ENCODE measurements at regions not wholly inside any gene's neighbourhood (a gene's known extent, or its start where the extent isn't known, plus 50 kb on each side); places are given as distances from the start of the nearest gene placed in this dataset.
"Not testable (repeated sequence)": the region's sequence is repeated elsewhere in the genome, so short reads cannot be mapped to it uniquely, and the experiment has no call there.

DNA sequence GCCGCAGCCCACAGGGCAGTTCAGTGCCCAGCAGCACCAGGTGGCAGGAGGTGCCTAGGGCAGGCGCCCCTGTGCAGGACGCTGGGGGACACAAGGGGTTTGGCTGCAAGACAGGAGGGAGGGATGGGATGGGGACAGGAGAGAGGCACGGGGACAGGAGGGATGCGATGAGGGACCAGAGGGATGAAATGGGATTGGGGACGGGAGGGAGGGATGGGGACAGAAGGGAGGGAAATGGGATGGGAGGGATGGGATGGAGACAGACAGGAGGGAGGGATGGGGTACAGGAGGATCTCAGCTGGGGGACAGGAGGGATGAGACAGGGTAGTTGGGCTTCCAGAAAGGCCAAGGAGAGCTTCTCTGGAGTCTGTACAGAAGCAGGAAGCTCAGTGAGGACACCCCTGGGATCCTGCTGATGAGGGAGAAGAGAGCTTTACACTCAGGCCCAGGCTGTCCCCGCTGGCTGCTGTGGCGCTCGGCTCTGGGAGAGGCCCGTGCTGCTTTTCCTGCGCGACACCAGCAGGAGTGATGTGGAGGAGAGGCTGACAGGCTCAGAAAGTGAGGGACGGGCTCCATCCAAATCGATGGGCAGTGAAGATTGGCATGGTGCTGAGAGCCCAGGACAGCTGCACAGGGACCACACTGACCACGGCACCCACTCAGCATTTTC lies 400.8 kb downstream of the SMOC2 start:
- no peak for DNase-seq

DNA sequence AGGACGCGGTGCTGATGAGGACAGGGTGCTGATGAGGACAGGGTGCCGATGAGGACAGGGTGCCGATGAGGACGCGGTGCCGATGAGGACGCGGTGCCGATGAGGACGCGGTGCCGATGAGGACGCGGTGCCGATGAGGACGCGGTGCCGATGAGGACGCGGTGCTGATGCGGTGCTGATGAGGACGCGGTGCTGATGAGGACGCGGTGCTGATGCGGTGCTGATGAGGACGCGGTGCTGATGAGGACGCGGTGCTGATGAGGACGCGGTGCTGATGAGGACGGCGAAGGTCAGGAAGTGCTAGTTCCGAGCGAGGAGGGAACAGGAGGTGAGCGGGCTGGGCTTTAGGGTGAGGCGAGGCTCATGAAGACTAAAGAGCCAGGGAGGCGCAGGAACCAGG lies 399.9 kb downstream of the SMOC2 start:
- DNase-seq: not testable (repeated sequence)

DNA sequence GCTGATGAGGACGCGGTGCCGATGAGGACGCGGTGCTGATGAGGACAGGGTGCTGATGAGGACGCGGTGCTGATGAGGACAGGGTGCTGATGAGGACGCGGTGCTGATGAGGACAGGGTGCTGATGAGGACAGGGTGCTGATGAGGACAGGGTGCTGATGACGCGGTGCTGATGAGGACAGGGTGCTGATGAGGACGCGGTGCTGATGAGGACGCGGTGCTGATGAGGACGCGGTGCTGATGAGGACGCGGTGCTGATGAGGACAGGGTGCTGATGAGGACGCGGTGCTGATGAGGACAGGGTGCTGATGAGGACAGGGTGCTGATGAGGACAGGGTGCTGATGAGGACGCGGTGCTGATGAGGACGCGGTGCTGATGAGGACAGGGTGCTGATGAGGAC lies 399.3 kb downstream of the SMOC2 start:
- DNase-seq: not testable (repeated sequence)

DNA sequence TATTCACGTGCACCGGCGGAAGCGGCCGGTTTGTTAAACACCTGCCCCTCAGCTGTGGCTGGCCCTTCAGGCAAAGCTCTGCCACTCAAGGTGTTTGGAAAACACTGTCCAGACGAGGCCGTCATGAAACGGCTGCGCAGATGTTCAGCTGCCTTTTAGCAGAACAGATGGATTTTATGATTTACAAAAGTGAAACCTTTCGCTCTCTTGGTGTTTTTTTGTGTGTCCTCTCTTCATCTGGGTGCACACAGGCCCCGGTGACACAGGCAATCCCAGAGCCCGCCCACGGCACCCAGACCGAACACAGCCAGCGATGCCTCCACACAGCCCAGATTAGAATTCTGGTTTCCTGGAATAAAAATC lies 397.0 kb downstream of the SMOC2 start:
- no peak for DNase-seq

DNA sequence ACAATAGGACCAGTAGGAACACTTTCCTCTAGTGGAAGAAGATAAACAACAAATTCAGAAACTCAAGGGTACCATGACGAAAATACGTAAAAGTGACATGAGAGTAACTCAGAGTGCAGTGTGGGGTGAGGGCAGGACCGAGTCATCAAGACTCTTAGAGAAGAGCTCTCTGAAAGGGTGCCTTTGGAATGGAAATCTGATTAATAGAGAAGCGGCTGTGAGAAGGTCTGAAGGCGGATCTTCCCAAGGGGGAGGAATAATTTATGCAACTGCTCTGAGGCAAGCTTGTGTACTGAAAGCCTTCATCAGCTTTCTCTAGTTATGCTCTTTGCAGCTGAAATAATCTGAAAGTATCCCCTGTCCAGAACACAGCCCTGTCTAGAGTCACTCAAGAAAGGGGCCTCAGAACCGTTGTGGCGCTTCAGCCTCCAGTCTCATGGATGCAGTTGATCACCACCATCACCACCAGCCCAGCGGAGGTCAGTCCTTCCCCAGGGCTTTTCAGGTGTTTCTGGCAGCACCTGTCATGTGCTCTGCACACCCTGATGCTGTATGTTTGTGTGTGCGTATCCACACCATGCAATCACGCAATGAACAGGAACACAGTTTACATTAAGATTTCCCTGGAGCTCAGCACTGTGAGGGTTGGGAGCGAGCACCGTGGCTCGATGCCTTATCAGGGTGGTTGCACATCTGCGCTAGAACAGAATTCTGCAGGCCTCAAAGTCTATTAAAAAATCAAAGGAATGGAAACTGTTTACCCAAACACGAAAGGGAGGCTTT lies 396.5 kb downstream of the SMOC2 start:
- DNase-seq: no peak

DNA sequence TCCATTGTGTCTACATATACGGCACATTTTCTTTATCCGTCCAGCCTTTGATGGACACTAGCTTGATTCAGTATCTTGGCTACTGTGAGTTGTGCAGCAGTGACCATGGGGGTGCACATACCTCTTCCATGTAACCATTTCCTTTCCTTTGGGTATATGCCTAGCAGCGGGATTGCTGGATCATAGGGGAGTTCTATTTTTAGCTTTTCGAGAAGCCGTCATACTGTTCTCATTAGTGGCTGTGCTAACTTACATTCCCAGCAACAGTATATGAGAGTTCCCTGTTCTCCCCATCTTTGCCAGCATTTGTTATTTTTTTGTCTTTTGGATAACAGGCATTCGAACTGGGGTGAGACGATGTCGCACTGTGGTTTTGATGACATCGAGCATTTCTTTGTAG lies 395.0 kb downstream of the SMOC2 start:
- no peak for DNase-seq

DNA sequence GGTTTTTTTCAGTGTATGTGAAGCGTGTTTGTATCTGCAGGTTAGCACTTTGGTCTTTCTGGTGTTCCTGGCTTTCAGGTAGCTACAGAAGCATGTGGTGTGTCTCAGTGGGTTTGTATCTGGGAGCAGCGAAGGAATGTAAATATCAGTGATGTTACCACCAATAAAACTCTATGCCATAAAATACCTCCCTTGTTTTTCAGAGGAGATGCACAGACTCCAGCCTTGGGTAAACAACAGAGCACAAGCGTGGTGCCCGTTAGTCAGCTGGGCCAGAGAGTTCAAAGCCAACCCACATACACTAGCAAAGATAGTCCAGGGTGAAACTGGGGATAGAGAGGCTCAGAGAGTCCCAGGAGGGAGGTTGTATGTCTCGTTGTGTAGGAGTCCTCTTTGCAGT lies 393.8 kb downstream of the SMOC2 start:
- no peak for DNase-seq

DNA sequence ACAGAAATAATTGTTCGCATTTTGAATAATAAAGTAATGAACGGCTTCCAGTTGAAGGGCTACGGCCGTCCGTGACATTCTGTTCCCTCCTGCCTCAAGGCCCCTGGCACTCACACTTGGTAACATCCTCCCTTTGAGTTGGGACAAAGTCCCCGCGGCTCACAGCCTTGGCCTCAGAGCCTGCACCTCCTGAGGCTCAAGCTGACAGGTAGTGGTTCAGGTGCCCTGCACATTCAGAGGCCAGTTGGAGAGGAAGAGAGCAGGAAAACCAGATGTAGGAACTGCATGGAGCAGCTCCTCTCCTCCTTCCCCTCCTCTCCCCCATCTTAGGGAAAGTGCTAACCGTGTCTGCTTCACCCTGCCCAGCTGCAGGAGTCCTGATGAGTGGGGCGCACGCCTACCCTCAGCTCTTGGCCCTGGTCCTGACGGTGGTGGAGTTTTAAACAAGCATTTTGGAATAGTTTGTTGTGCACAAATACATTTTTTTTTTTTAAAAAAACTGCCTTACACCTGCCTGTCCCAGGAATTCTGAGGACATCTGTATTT lies 393.1 kb downstream of the SMOC2 start:
- no peak for DNase-seq

DNA sequence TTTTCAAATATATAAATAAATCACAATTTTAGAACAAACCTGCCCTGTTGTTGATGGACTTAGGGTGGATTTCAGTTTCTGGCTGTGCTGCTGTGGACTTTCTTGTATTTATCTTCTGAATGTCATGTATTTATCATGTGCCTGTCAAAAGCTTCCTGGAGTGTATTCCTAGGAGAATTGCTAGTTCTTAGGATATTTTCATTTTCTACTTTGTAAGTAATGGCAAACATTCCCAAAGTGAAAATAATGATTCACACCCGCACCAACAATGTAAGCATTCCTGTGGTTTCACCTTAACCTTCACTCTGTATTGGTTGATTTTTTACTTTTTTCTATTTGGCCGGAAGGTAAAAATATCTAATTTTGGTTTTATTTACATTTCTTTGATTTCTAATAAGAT lies 387.8 kb downstream of the SMOC2 start:
- DNase-seq: no peak

DNA sequence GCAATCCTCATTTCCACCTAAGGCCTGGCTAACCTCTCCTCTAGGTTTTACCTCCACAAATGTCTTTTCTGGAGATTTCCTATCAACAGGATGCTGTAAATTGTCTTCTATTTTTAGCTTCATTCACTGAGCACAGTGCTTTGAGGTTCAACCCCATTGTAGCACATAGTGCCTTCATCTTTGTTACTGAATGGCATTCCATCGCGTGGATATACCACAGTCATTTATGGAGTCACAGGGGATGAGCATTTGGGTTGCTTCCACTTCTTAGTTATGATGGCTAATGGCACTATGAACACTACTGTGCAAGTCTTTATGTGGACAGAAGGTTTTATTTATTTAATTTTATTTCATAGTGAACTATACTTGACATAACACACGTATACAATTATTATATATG lies 387.1 kb downstream of the SMOC2 start:
- no peak for DNase-seq

DNA sequence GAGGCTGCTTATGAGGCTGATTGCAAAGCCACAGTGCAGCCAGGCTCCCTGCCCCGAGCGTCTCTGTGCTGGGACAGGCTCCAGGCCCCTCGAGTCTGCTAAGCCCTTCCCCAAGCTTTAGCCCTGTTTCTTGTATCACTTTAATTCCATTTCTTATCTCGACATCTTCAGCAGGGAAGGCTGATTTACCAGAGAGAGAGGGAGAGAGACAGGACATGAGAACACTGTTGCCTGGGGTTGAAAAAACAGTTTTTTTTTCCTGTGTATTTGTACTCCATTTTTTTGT lies 386.5 kb downstream of the SMOC2 start:
- DNase-seq: no peak

DNA sequence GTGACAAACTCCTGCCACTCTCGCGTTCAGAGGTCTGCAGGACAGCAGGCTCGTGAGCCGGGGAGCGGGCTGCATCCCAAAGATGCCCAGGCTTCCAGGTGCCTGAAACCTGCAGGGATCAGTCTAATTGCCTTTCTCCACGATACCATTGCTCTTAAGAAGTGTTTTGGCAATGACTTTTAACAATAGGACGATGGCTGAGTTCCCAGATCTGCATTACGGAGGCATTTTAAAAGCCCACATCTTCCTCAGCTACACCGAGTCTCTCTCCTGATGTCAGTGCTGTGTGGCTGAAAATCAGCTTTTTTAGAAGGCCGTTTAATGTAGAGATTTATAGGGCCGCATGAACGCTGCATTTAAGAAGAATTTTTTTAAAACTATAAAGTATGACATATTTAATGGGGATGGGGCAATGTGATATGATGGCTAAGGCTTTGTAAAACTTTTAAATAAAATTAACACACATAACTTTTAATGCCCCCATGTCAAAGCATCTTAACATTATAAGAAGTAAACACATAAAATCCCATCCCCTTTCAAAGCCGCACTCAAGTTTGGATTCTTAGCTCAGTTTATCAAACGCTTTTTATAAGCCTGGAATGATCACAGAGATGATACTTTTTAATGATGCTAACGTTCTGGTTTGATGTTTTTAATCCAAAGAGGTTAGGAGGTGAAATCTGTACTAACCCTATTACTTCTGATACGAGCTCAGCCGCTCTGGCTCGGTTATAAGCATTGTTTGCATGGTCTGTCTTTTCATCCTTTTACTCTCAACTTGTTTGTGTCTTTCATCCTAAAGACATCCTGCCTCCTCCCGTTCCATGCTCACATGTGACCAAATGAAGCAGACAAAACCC lies 386.0 kb downstream of the SMOC2 start:
- no peak for DNase-seq

DNA sequence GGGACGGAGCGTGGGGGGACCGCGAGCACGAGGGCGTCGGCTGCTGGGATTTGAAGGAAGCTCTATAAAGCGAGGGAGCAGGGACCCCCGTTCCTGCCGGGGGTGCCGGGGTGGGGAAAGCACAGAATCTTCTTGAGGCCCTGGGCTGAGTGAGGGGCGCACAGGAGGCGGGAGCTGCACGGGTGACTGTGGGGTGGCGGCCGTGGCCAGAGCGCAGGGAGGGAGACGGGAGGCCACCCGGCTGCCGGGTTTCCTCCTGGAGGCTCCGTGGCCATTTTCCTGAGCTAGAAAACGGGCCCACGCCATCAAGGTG lies 385.1 kb downstream of the SMOC2 start:
- DNase-seq: no peak

DNA sequence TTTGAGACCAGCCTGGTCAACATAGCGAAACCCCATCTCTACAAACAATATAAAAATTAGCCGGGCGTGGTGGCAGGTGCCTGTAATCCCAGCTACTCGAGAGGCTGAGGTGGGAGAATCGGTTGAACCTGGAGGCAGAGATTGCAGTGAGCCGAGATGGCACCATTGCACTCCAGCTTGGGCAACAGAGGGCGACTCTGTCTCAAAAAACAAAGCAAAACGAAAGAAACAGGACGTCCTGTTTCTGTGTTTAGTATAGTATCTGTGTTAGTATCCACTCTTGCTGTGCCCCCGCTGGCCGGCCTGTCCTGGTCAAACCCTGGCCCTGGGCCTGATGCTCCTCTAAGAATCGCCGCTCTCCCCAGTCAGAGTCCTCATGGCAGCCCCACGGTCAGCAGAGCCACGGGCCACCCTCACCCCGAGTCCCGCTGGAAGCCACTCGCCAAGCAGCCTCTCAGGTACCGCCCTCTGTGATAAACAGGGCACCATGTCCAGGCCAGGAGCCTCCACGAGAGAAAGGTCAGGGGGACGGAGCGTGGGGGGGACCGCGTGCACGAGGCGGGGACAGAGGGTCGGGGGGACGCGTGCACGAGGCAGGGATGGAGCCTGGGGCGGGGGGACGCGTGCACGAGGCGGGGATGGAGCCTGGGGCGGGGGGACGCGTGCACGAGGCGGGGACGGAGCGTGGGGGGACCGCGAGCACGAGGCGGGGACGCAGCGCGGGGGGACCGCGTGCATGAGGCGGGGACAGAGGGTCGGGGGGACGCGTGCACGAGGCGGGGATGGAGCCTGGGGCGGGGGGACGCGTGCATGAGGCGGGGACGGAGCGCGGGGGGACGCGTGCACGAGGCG lies 384.5 kb downstream of the SMOC2 start:
- DNase-seq: no peak

DNA sequence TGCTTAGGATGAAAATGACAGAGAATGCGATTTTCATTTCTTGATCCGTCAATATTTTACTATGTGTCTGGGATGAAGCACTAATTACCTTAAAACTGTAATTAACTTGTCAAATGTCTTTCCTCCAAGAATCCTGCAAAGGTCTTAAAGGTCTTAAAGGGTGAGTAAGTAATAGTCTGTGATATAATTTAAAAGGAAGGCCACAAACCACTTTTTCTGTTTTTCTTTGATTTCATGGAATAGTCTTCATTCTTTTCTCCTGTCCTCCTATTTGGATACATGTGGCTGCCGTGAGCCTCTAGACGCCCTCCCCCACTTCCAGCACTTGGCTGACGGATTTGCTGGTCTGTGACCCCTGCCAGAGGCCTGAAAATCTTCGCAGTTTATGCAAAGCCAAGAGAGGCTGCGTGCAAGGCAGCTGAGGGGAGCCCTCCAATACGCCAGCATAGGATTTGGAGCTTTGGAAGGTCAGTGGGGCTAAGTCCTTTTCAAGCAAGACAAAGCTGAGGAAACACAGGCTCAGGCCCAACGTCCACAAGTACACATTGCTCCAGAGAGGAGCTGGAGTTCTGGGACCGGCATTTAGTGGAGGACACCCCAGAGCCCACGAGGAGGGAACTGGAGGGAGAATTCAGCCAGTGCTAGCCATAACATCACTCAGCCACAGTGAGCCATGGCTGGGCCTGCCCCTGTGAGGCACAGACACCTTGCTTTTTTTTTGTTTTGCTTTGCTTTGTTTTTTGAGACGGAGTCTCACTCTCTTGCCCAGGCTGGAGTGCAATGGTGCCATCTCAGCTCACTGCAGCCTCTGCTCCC lies 382.6 kb downstream of the SMOC2 start:
- DNase-seq: no peak

DNA sequence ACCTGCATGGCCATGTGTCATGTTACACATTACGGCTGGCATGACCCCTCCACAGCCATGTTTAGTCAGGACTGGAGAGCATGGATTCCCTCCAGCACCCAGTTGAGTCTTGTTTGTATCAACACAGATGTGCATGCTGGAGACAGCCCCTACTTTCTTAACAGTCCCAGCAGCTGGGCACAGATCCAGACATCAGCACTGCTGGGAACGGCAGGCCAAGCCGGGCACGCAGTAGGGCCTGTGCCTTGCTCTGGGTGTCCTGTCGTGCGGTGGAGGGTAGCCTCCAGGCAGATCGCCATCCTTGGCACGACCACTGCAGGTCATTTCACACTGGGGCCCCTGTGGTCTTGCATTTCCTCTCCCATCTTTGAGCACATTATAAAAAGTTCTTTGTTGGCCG lies 381.4 kb downstream of the SMOC2 start:
- no peak for DNase-seq

DNA sequence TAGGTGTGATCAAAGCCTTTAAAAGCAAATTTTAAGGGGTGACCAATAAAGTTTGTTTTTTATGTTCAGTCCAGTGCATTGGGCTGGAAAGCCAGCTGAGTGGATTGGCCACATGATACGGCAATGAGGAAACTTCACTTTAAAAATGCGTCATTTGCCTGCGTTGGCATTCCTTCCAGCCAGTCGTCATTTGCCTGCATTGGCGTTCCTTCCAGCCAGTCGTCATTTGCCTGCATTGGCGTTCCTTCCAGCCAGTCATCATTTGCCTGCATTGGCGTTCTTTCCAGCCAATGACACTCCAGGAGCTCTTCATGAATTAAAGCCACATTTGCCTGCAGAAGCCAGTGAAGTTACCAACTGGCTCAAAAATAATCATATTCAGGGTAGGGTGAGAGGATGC lies 378.6 kb downstream of the SMOC2 start:
- no peak for DNase-seq

DNA sequence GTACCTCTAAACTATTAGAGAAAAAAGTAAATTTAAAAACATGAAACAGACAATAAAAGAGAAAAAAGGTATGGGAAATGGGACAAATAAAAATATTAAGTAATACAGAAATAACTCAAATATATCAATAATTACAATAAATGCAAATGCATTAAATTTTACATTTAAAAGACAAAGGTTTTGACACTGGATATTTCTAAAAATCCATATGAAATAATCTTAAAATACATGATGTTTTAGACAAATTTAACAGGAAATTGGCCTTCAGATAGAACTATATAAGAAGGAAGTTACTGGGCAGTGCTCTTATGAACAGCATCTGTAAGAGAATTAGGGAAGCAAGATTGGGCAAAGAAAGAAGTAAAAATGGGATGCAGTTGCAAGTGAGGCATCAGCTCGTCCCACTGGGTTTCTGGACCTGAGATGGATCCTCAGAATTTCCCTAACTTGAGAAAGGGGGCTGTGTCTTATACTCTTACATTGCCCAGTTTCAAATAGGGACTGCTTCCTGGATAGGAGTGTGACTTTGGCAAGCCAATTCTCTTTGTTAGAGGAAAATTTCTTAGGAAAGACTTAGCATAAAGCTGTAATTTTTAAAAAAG lies 376.7 kb downstream of the SMOC2 start:
- no peak for DNase-seq

DNA sequence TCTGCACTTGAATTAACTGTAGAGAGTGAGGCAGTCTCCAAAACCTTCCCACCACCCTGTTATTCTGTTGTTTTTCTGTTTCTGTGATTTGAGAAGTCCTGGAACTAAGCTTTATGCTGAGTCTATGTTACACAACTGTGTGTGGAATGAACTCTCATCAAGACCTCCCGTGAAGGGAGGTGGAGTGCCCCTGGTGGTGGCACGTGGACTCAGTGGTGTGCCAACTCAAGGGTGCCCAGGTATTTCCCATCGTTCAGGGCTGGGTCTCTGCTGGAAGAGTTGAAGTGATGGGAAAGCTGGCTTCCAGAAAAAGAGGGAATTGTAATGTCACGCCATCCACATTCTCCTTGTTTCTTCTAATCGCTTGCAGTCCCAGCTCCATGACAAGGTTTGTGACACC lies 374.2 kb downstream of the SMOC2 start:
- DNase-seq: no peak

DNA sequence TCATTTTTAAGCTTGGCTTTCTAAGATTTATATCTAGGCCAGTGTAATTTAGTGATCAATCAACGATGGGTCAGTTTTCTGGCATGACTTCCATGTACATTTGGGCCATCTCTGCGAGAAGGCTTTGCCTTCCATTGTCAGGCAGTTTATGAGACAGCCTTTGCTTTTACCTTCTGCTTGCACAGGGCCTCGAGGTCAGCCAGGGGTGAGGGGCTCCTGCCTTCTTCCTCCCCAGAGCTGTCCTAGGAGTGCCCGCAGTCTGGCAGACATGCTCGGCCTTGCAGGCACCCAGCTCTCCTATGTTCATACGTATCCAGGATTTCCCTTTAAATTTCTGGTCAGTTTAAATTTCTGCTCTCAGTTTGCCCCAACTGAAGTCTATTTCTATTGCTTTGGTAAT lies 367.2 kb downstream of the SMOC2 start:
- no peak for DNase-seq

DNA sequence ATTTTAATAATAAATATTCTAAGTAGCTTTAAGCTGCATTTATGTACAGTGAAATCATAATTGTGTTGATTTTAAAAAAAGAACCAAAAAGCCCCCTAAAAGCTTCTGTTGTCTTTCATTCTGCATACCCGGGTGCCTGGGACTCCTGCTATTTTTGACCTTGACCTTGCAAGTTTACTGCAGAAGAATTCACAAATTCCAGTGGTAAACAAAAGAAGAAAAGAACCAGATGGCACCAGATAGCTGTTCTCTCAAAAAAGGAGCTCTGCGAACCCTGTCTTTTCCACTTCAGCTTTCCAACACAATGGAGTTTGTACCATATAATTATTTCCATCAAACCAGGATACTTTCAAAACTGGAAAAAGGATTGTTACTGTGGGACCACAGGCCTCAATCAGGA lies 363.3 kb downstream of the SMOC2 start:
- no peak for DNase-seq

DNA sequence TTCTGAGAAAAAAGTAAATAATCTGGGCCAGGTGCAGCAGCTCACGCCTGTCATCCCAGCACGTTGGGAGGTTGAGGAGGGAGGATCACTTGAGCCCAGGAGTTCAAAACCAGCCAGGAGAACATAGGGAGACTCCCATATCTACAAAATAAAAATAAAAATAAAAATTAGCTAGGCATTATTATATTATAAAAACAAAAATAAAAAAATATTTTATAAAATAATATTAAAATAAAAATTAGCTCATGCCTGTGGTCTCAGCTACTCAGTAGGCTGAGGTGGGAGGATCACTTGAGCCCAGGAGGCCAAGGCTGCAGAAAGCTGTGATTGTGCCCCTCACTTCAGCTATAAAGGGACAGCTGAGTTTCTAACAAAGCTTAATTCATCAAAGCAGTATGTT lies 362.9 kb downstream of the SMOC2 start:
- DNase-seq: no peak
